Islet precursor cell (in vitro differentiated cells): ENCODE measurements at regions not wholly inside any gene's neighbourhood (a gene's known extent, or its start where the extent isn't known, plus 50 kb on each side); places are given as distances from the start of the nearest gene placed in this dataset.

Source experiments
- DNase-seq: peaks from one replicate; pipeline ENCODE4 v3.0.0-alpha.2; 2018

DNA sequence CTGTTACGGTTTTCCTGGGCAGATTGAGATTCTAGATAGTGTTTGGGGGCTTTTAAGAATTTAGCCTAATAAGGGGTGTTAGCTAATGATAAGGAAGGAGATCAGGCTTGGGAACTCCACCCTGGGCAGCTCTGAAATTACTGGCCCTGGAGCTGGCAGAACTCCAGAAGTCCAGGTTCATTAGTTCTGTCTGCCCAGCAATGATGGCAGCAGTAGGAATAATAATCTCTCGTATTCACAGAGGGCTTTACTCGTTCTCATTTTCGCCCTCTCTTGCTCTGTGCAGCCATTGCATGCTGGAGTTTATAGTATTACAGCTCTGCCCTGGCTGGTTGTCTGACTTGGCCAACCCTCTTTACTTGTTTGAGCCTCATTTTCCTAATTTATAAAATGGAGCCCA lies 216.0 kb downstream of the HAPSTR1 start:
- DNase-seq: no peak

DNA sequence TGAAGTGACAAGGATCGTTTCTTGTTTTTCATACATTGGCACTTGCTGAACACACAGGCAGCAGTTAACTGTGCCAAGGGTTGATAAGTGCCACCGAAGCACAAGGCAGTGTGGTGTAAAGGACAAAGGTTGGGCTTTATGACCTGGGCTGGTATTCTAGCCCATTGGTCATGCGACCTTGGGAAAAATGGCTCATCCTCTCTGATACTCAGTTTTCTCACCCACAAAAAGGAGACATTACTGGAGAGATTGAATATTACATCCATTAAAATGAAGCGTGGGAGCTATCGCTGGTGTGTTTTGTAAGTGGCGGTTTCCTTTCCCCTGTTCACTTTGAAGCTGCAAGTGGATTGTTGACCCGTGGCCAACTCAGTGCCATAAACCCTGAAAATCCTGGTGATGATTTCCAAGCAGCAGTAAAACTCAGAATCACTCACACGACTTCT lies 216.9 kb downstream of the HAPSTR1 start:
- no peak for DNase-seq

DNA sequence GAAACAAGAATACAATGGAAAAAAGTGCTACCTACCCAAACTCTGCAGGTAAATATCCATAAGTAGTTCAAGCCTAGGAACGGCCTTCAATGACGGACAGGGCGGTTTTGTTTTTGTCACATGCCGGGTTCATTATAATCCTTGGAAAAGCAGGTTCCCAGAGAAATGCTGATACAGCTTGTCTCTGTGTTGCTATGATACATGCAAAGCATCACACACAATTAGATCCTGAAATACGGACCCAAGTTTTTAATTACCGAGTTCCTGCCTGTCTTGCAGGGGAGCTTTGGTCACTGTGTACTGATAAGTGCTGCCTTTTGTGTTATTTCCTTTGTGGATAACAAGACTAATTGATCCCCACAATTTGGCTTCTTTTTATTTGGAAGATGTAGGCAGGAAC lies 217.4 kb downstream of the HAPSTR1 start:
- DNase-seq: no peak

DNA sequence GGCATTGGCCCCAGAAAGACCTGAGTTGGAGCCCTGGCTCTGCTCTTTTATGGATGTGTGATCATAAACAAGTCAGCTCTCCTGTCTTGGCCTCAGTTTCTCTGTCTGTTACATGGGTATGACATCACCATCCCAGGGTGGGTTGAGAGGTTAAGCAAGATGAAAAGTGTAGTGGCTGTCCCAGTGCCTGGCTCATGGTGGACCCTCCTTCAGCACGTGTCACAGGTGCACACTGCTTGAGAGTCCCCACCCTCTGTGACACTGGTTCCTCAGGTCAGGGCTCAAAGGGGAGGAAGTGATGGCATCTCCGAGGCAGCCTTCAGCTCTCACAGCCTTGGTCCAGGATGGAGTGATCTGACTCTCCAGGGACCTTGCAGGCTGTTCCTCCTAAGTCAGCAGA lies 218.4 kb downstream of the HAPSTR1 start:
- DNase-seq: no peak

DNA sequence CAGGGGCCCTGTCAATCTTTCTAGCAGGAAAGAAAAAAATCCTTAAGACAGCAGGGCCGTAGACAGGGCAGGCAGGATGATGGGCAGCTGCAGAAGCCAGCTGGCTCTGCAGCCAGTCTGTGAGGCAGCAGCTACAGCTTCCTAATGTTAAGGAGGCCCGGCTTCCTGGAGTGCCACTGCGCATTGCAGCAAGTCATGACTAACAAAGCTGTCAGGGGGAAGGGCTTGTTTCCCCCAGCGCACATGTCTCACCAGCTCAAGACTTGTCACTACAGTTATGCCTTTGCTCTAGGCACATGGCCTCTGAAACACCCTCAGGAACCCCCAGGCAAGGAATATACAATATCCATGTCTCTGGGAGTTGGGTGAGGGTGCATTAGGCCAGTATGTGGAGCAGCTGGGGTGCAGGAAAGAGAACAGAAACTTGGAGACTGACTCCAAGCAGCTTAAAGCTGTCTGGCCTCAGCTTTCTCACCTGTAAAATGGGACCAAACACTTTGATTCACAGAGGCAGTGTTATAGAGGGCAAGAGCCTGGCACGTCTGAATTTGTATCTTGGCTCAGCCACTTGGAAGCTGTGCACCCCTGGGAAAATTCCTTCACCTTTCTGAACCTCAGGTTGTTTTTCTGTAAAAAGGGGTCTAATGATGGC lies 220.0 kb downstream of the HAPSTR1 start:
- peak; percentile 81 for DNase-seq

DNA sequence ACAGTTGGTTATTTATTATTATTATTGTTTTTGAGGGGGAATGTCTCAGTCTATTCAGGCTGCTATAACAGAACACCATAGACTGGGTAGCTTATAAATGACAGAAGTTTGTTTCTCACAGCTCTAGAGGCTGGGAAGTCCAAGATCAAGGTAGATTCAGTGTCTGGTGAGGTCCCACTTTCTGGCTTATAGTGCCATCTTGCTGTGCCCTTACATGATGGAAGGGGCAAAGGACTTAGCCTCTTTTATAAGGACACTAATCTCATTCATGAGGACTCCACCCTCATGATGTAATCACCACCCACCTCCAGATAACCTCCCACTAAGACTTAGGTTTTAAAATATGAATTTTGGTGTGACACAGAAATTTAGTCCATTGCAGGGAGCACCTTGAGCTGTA lies 224.6 kb downstream of the HAPSTR1 start:
- no peak for DNase-seq

DNA sequence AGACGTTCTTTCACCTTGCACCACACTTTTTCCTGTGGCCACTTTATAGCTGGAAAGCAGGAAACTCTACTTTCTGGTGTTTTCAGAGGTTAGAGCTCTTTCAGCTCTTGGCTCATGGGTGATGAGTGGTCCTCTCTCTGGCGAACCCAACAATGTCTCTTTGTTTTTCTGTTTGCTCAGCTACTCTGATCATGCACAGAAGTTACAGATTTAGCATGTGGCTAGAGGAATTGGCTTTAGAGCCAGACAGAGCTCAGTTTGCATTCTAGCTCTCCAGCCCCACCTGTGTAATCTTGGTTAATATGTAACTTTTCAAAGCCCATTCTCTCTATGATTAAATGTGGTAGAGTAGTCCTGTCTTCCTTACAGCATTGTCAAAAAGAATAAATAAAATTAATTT lies 225.2 kb downstream of the HAPSTR1 start:
- no peak for DNase-seq

DNA sequence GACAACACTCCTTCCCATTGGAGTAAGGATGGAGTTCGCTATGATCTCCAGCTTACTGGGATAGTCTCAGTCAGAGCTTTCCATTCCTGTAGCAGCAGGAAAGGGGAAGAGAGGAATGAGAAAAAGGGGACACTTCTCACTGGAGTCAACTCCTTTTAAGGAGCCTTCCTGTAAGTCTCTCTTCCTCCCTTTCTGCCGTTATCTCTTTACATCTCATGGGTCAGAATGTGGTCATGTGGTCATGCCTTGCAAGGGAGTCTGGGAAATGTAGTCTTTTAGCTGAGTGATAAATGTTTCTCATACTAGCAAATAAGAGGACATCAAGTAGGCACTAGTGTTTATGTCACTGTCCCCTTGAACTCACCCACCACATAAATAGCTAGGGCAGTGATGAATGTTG lies 227.3 kb downstream of the HAPSTR1 start:
- DNase-seq: no peak

DNA sequence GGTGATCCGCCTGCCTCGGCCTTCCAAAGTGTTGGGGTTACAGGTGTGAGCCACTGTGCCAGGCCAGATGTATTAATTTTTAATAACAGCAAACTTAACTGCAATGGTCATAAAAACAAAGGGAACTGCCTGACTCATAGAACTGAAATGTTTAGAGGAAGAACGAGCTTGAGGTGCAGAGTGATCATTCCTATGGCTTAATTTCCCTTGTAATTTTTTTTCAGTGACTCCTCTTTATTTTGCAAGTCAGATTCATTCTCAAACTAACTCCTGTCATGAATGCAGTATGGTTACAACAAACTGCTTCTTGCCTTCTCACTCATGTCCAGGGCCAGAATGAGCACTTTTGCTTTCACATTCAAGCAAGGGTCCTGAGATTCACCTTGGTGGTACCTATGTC lies 231.3 kb downstream of the HAPSTR1 start:
- DNase-seq: no peak

DNA sequence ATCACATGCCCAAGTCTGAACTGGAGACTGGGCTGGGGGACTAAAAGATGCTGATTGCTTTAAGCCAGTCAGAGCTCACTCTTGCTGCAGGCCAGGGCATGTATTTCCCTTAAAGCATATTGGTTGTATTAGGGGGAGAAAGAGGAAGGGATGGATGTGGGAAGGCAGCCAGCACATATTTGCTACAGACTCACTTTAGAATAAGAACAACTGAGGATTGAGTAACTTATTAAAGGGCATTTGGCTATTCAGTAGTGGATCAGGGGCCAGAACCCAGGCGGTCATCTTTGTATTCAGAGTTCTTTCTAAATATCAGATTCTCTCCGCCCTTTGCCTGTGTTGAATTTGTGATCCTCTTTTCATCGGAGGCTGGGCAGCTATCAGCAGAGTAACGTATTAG lies 231.7 kb downstream of the HAPSTR1 start:
- DNase-seq: no peak

DNA sequence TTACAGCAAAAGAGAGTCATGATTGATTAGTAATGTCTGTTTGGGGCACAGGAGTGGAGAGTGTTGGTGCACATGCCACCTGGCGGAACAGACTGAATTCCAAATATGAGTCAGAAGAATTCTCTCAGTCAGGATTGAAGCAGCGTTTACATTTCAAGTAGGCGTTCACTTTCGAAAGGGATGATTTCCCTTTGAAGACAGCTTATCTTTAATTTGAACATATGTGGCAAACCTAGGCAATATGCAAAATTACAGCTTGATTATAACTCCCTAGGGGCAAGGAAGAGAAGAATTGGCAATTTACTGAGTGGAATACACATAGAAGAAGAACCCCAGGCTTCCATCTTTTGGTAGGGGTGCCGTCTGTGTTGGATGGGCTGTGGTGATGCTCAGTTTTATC lies 235.8 kb downstream of the HAPSTR1 start:
- no peak for DNase-seq

DNA sequence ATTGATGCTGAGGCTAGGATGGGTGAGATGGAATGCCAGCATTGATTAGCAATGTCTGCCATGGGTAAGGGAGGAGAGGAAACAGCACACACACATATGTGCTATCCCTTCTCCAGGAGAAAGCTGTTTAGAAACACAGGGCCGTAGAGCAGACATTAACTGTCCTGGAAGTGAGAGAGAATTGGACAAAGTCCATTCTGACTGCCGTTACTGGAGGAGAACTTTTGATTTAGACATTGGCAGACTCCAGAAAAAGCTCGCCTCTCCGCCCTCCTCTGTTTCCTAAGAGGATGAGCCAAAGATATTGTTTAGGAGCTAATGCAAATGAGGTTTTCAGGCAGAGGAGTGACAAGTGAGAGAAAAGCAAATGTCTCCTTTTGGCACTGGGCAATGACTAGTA lies 237.0 kb downstream of the HAPSTR1 start:
- no peak for DNase-seq

DNA sequence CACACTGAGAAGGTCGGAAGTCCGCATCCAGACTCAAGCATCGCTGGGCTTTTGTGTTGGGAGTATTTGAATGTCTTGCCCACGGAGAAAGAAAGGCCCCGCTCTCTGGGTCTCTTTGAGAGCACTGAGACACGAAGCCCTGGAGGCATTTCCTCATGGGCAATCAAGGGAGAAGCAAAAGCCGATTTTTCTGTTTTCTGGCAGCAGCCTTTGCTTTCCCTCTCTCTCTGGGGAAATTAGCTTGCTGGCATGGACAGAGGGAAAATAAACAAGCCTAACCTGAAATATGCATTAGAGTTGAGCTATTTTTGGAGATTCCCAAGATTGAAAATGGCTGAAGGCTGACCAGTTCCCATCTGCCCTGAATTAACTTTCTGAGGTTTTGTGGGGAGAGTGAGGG lies 238.7 kb downstream of the HAPSTR1 start:
- no peak for DNase-seq

DNA sequence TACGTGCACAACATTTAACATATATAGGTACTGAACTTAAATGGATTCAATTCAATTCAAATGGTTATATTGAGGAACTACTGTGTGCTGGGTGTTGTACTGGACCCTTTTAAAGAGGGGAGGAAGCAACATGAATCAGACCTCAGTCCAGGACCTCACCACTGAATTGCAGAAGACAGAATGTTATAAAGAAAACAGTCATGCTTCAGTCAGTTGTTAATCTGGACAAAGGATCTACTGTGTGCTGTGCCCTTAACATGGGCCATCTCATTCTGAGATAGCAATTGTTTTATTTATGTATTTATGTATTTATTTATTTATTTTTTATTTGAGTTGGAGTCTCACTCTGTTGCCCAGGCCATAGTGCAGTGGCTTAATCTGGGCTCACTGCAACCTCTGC lies 240.1 kb downstream of the HAPSTR1 start:
- DNase-seq: no peak

DNA sequence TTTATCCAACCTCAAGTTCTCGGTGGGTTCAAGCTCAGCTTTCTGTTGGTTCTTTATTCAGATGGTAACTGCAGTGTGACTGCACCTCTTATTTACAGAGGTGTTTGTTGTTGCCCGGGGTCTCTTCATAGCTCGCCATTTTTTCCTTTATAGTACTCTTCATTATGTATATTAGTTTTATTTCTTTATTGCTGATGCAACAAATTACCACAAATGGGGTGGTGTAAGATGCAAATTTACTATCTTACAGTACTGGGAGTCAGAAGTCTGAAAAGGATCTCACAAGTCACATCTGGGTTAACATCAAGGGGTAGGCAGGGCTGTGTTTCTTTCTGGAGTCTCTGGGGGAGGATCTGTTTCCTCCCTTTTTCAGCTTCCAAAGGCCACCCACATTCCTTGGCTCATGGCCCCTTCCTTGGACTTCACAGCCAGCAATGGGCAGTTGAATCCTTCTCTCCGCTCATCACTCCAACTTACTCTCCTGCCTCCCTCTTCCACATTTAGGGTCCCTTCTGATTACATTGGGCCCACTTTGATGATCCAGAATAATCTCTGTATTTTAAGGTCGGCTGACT lies 241.2 kb downstream of the HAPSTR1 start:
- no peak for DNase-seq

DNA sequence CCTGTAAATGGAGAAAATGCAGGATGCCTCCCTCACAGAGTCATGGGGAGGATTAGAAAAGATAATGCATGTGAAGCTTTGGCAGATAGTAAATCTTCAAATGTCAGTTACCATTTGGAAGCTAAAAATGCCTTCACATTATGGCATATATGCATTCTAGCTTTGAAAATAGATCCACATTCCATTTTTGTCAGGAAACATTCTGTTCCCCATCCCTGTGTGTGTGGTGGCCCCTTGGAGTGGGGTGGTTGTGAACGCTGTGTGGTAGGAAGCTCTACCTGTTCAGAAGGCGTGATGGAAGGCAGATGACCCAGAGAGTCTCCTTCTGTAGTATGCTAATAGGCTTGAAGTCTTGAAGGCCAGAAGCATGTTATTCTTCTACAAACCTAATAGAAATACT lies 242.0 kb downstream of the HAPSTR1 start:
- DNase-seq: no peak

DNA sequence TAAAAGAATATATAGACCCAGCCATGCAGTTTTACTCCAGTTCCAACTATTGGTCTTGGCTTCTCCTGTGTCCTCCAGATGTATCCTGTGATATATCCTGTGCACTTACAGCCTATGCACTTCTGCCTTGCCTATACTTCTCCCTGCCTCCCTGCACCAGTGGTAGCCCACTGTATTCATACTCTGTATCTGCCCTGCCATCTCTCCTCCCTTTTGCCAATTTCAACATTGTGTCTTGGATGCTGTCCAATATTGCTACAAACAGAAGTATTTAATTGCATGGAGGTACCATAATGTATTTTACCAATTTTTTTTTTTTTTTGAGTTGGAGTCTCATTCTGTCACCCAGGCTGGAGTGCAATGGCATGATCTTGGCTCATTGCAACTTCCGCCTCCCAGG lies 242.7 kb downstream of the HAPSTR1 start:
- no peak for DNase-seq

DNA sequence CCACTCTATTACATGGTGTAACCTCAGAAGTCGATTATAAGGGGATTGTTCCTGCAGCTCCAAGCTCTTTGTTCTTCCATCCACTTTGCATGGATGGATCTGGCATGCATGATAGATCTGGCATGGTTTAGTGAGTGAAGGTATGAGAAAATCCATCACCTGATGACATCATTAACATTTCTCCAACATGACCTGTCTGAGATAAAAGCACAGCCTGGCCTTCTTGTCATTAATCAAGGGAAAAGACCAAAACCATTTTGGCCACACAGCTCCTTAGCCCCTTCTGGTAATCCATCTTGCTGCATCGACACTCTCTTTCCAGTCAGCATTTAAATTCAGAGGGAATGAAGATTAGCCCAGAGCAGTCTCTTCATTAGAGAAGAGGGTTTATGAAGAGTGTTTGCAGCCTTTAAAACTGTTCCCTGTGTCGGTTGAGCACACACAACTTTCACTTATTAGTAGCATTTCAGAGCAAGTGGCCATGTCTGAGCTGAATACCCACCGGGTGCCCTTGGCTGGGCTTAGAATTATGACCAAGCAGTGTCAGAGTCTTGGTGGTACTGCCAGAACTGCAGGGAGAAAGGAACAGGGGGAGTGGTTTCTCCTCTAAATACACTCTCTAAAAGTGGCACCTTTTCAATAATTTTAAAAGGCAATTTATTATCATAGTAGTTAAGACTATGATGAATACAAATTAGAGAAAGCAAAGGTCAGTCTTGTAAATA lies 246.0 kb downstream of the HAPSTR1 start:
- DNase-seq: no peak

DNA sequence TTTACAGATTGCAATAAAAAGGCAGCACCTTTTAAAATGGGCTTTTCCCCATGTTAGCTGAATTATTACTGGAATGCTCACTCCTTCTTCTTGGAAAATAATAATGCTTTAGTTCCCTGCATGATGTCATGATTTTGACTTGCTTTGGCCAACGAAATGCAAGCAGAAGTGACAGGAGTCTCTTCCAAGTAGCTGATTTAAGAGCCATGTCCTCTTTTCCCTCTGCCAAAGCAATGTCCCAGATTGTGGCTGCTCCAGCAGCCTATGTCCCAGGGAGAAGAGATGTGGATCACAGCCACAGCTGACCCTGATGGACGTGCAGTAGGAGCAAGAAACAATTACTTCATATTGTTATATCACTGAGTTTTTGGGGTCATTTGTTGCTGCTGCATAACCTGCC lies 246.6 kb downstream of the HAPSTR1 start:
- DNase-seq: no peak

DNA sequence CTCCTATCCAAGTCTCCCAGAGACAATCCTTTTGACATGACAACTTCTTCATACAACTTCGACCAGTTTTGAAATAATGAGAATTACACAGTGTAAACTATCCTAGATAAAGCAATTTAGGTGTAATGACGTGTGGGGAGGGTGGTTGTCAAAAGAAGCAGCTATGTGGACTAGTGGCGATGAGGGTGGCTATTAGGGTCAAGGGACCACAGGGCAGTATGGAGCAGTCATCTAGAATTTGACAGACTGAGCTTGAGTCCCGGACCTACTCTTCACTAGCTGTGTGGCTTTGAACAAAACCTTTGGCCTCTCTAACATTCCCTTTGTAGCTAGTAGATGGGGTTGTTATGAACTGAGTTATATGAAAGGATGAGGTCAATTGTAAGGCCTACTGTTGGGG lies 247.1 kb downstream of the HAPSTR1 start:
- DNase-seq: no peak

DNA sequence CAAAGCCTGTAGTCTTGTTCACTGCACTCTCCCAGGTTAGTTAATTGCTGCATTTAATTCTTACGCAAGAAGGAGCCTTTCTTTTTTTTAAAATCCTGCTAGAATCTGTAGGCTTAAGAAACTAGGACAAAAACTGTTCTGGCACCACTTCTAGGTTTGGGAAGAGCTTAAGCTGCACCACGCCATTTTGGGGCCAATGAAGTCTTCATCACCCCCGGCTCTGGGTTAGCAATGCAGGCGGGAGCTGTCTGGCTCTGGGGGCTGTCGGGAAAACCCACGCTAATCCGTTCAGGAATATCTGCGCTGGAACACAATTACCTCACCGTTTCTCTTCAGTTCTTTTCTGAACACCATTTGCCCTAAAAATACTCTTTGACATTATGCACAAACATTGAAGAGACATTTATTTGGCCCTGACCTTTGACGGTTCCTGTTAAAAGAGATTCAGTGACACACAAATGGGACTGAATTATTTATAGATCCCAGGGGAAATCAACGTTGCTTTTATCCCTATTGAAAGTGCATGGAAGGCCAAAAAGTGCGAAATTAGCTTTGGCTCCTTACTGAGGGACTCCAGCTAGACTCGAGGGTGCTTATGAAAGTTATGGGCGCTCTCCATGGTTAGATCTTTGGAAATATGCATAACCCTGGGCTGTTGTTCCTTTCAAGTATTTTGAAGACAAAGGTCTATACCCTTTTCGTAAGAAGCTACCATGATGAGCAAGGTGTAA lies 249.2 kb downstream of the HAPSTR1 start:
- DNase-seq: no peak

DNA sequence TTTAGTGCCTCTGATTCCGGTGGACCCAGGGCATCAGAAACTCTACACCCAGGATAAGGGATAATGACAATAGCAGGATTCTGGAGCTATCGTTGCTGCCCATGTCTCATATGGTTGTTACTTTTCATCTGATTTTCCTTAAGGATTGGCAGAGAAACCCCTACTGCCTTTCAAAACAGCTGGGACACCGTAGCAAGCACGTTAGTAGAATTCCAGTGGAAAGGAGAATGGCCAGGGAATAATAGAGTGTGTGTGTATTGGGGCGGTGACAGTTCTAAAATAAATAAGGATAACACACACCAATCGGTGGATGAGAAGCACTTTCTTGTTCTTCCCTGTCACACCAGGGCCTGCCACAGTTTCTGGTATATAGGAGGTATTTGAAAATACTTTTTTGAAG lies 251.8 kb downstream of the HAPSTR1 start:
- DNase-seq: no peak

DNA sequence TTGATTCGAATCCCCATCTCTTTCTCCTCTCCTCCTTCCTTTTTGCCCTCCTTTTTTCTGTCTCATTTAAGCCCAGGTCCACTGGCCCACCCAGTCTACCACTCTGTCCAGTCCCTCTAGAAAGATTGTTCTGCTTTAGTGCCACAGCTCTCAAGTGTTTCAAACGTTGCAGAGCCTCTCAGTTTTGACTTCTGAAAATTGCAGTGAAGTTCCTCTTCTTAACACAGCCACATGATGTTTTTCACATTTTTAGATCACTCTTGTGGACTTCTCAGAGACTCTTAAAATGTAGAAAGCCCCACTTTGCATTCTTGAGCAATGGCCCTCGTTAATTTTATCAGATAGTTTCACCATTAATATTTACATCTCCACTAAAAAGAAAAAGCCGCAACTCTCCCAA lies 253.1 kb downstream of the HAPSTR1 start:
- DNase-seq: no peak

DNA sequence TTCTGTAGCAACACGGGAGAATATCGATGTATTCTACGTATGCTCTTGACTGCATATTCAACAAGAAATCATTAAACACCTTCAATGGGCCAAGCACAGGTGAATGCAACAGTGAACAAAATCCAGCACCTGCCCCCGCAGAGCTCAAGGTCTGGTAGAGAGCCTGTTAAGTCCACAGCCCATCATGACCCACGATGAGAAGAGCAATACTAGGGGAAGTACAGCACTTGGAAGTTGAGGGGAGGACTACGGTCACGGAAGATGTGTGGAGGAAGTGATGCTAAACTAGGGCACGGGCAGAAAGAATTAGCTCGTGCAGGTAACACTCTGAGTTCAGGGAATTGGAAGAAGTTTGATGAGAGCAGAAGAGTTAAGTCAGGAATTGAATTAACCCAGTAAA lies 253.6 kb downstream of the HAPSTR1 start:
- DNase-seq: no peak
